ENCODE measurements at regions not wholly inside any gene's neighbourhood (a gene's known extent, or its start where the extent isn't known, plus 50 kb on each side); places are given as distances from the start of the nearest gene placed in this dataset.

GRCh38 chr9:90070931-90071660, 466.3 kb downstream of the GADD45G start:
- TF ChIP-seq, protein P1, sequence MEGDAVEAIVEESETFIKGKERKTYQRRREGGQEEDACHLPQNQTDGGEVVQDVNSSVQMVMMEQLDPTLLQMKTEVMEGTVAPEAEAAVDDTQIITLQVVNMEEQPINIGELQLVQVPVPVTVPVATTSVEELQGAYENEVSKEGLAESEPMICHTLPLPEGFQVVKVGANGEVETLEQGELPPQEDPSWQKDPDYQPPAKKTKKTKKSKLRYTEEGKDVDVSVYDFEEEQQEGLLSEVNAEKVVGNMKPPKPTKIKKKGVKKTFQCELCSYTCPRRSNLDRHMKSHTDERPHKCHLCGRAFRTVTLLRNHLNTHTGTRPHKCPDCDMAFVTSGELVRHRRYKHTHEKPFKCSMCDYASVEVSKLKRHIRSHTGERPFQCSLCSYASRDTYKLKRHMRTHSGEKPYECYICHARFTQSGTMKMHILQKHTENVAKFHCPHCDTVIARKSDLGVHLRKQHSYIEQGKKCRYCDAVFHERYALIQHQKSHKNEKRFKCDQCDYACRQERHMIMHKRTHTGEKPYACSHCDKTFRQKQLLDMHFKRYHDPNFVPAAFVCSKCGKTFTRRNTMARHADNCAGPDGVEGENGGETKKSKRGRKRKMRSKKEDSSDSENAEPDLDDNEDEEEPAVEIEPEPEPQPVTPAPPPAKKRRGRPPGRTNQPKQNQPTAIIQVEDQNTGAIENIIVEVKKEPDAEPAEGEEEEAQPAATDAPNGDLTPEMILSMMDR (optimal IDR thresholded peaks at IDR 0.05 in 1 of 3, IDR thresholded peaks at IDR 0.05 in 1 of 3, conservative IDR thresholded peaks at IDR 0.05 in 1 of 3; ENCODE audit: extremely low read depth in 1 of 3, insufficient read depth in 2 of 3, low read length in 3 of 3), result no peak
- no peak for TF ChIP-seq EZH2 (IDR thresholded peaks at IDR 0.05; ENCODE audit: low read length)

All from keratinocyte (primary cell).